ENCODE measurements at regions not wholly inside any gene's neighbourhood (a gene's known extent, or its start where the extent isn't known, plus 50 kb on each side); places are given as distances from the start of the nearest gene placed in this dataset.

GRCh38 chr16:63018581-63019223 is 982.5 kb upstream of the CDH8 start:
- Histone ChIP-seq H3K27me3 (ENCODE audit: insufficient read depth, low read length) (no peaks in the 10 kb centered on the region), H3K14ac (ENCODE audit: insufficient read depth, low read length) (no peak overlapping the region), H3K56ac (ENCODE audit: insufficient read length, low read depth, low read length) (no peak overlapping the region), H2BK15ac (ENCODE audit: low read depth, low read length) (no peak overlapping the region), H2BK12ac (ENCODE audit: insufficient read length, low read depth, low read length) (no peak overlapping the region), H2BK20ac (ENCODE audit: low read depth, low read length, poor library complexity, severe bottlenecking) (no peak overlapping the region), H2AFZ (ENCODE audit: low read length) (no peak overlapping the region), H3K9me3 (ENCODE audit: control insufficient read depth, low read depth, low read length) (no peaks in the 10 kb centered on the region), H3K4me1 (ENCODE audit: insufficient read depth, low read length) (no peaks in the 10 kb centered on the region), H4K91ac (ENCODE audit: insufficient read length, low read depth, low read length) (no peak overlapping the region), H3K18ac (ENCODE audit: insufficient read length, low read depth, low read length) (no peak overlapping the region), H3K79me2 (ENCODE audit: insufficient read depth, low read length) (no peaks in the 10 kb centered on the region), H3K23ac (ENCODE audit: insufficient read length, low read depth, low read length) (no peak overlapping the region), H3K79me1 (ENCODE audit: insufficient read depth, low read depth, low read length, poor library complexity, severe bottlenecking) (no peaks in the 10 kb centered on the region), H2BK5ac (ENCODE audit: insufficient read length, low read length) (no peak overlapping the region), H3K9ac (ENCODE audit: extremely low read depth, insufficient read length, low read length) (no peak overlapping the region), H3K23me2 (ENCODE audit: insufficient read length, low read depth, low read length, poor library complexity, severe bottlenecking) (no peaks in the 10 kb centered on the region), H3T11ph (ENCODE audit: low read length) (no peak overlapping the region), H4K20me1 (ENCODE audit: control insufficient read depth, insufficient read depth, insufficient read length) (no peaks in the 10 kb centered on the region), H3K4ac (ENCODE audit: low read depth, low read length) (no peak overlapping the region), H4K8ac (replicated peaks; ENCODE audit: insufficient read length, low read depth, low read length) (no peak overlapping the region), H2BK120ac (ENCODE audit: low read depth, low read length, poor library complexity, severe bottlenecking) (no peak overlapping the region), H2AK5ac (ENCODE audit: insufficient read length, low read length) (no peak overlapping the region), H3K27ac (ENCODE audit: insufficient read length, low read depth, low read length) (no peak overlapping the region), H4K5ac (ENCODE audit: insufficient read length, low read depth, low read length) (no peak overlapping the region), H3K4me2 (ENCODE audit: insufficient read depth, insufficient read length, low read length) (no peak overlapping the region)
- H3K4me1 Mint-ChIP-seq: no peaks in the 10 kb centered on the region
- H3K36me3 Mint-ChIP-seq (ENCODE audit: insufficient read depth in 1 of 3, low read depth in 3 of 3): no peaks in the 10 kb centered on the region; a peak in 1 of 7 replicates
- no peak overlapping the region for H3K27ac Mint-ChIP-seq
- TF ChIP-seq, protein P1, sequence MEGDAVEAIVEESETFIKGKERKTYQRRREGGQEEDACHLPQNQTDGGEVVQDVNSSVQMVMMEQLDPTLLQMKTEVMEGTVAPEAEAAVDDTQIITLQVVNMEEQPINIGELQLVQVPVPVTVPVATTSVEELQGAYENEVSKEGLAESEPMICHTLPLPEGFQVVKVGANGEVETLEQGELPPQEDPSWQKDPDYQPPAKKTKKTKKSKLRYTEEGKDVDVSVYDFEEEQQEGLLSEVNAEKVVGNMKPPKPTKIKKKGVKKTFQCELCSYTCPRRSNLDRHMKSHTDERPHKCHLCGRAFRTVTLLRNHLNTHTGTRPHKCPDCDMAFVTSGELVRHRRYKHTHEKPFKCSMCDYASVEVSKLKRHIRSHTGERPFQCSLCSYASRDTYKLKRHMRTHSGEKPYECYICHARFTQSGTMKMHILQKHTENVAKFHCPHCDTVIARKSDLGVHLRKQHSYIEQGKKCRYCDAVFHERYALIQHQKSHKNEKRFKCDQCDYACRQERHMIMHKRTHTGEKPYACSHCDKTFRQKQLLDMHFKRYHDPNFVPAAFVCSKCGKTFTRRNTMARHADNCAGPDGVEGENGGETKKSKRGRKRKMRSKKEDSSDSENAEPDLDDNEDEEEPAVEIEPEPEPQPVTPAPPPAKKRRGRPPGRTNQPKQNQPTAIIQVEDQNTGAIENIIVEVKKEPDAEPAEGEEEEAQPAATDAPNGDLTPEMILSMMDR (conservative IDR thresholded peaks at IDR 0.05): no peak
- H3K27me3 Mint-ChIP-seq (ENCODE audit: low read depth): no peaks in the 10 kb centered on the region
- DNase-seq: no peak
- peaks cover 3% of the 10 kb centered on the region in 2 experiments; a peak in 3 of 5 replicates for H3K9me3 Mint-ChIP-seq
- H3K4me3 Mint-ChIP-seq: no peak overlapping the region
- no CpG with 5 or more reads among the region's 7 CpGs for WGBS (ENCODE audit: extremely low coverage, insufficient read length, low lambda C conversion rate)

Data from H9 (cell line).